Lung (tissue), 11 donors: ENCODE measurements at regions not wholly inside any gene's neighbourhood (a gene's known extent, or its start where the extent isn't known, plus 50 kb on each side); places are given as distances from the start of the nearest gene placed in this dataset.

ENCODE experiments used
- ATAC-seq: fragments of 200-7000 bp; cut with Tn5 transposase; one replicate; pipeline ENCODE4 v1.9.1; 2020; ENCODE audit warnings: moderate number of reproducible peaks; ENCODE audit not compliant: insufficient read depth, low FRiP score
- DNase-seq, 3 donors: peaks; one replicate each; pipeline ENCODE4 v3.0.0-alpha.2; 2013 to 2017
- H3K27ac ChIP-seq, 2 donors: one replicate each; pipeline ENCODE4 v1.5.1; 2013; ENCODE audit warnings: mild to moderate bottlenecking in 2 of 2, moderate library complexity in 2 of 2, control low read depth in 1 of 2, inconsistent platforms in 1 of 2, low read depth in 1 of 2, low read length in 1 of 2
- H3K27me3 ChIP-seq, 3 donors: one replicate each; pipeline ENCODE4 v1.5.1; 2013; ENCODE audit warnings: low read length in 2 of 3; ENCODE audit not compliant: control insufficient read depth in 3 of 3, insufficient read depth in 3 of 3
- H3K36me3 ChIP-seq, 4 donors: one replicate each; pipeline ENCODE4 v1.5.1; 2013; ENCODE audit warnings: low read length in 4 of 4, mild to moderate bottlenecking in 1 of 4, moderate library complexity in 1 of 4; ENCODE audit not compliant: control insufficient read depth in 4 of 4, insufficient read depth in 4 of 4
- H3K4me1 ChIP-seq, 5 donors: one replicate each; pipeline ENCODE4 v1.5.1; 2013; ENCODE audit warnings: low read length in 5 of 5, mild to moderate bottlenecking in 2 of 5, moderate library complexity in 1 of 5; ENCODE audit not compliant: control insufficient read depth in 5 of 5, insufficient read depth in 5 of 5
- H3K4me3 ChIP-seq: one replicate; pipeline ENCODE4 v1.5.1; 2013; ENCODE audit warnings: mild to moderate bottlenecking, control low read depth, moderate library complexity
- H3K9ac ChIP-seq, 2 donors: one replicate each; pipeline ENCODE4 v1.5.1; 2013; ENCODE audit warnings: low read length in 2 of 2, control low read depth in 1 of 2; ENCODE audit not compliant: insufficient read depth in 1 of 2
- H3K9me3 ChIP-seq, 4 donors: one replicate each; pipeline ENCODE4 v1.5.1; 2013; ENCODE audit warnings: low read length in 3 of 4, mild to moderate bottlenecking in 1 of 4, moderate library complexity in 1 of 4; ENCODE audit not compliant: control insufficient read depth in 4 of 4, insufficient read depth in 3 of 4
- CTCF ChIP-seq: IDR thresholded peaks from 2 replicates; pipeline ENCODE4 v1.5.1; 2012; ENCODE audit warnings: mild to moderate bottlenecking; ENCODE audit errors: control extremely low read depth, extremely low read depth
- WGBS, 2 donors: extraction: QIAGEN DNeasy Blood & Tissue Kit; methylation state at CpG; one replicate each; pipeline ENCODE4 v1.1.7; 2013; 5-methylcytosine and 5-hydroxymethylcytosine counted together
- donor health status: control.
- donor health status: control.
- donor health status: Bipolar disorder and iron deficiency.
- donor health status: healthy.
- donor health status: DM: yes; HTN: yes; CAD: no.

- H3K27me3 ChIP-seq: no peaks in the 10 kb centered on the region
- H3K36me3 ChIP-seq: no peaks in the 10 kb centered on the region
- H3K9me3 ChIP-seq: peaks cover 0 to 11% (median 2%) of the 10 kb centered on the region in 4 donors
- 83 to 87% methylated on average over 2 of the region's 2 CpGs for WGBS, 2 donors
- H3K4me1 ChIP-seq: no peaks in the 10 kb centered on the region
- no peak overlapping the region for H3K4me3 ChIP-seq
- TF ChIP-seq CTCF: no peak
- no peak for ATAC-seq
- no peak overlapping the region for H3K27ac ChIP-seq
- DNase-seq: no peak
- no peak overlapping the region for H3K9ac ChIP-seq
Measured at GRCh38 chr6:165191461-165191860, 117.9 kb downstream of the C6orf118 start.

GRCh38 chr6:165186441-165187205 lies 122.8 kb downstream of the C6orf118 start:
- Histone ChIP-seq H3K36me3 (no peaks in the 10 kb centered on the region), H3K4me3 (no peak overlapping the region), H3K4me1 (no peaks in the 10 kb centered on the region), H3K9me3 (no peaks in the 10 kb centered on the region), H3K27me3 (no peaks in the 10 kb centered on the region), H3K9ac (no peak overlapping the region), H3K27ac (no peak overlapping the region)
- 61 to 69% methylated on average over 10 of the region's 10 CpGs for WGBS, 2 donors
- ATAC-seq: no peak
- no peak for DNase-seq
- TF ChIP-seq CTCF: no peak

- no peaks in the 10 kb centered on the region for H3K9me3 ChIP-seq
- 80 to 82% methylated on average over 7 of the region's 7 CpGs for WGBS, 2 donors
- TF ChIP-seq CTCF: no peak
- H3K4me1 ChIP-seq: no peaks in the 10 kb centered on the region
- no peak overlapping the region for H3K4me3 ChIP-seq
- no peak overlapping the region for H3K27ac ChIP-seq
- no peak for DNase-seq
- no peak for ATAC-seq
- no peaks in the 10 kb centered on the region for H3K36me3 ChIP-seq
- no peak overlapping the region for H3K9ac ChIP-seq
- H3K27me3 ChIP-seq: no peaks in the 10 kb centered on the region
Measured at GRCh38 chr6:165186041-165186440, 123.4 kb downstream of the C6orf118 start.
